ENCODE measurements at regions not wholly inside any gene's neighbourhood (a gene's known extent, or its start where the extent isn't known, plus 50 kb on each side); places are given as distances from the start of the nearest gene placed in this dataset.

- Mint-ChIP-seq H3K4me1 (ENCODE audit: low read depth) (peaks cover 8% of the 10 kb centered on the region), H3K9me3 (ENCODE audit: low read depth) (no peaks in the 10 kb centered on the region), H3K27ac (no peak overlapping the region), H3K27me3 (no peaks in the 10 kb centered on the region), H3K4me3 (ENCODE audit: low read depth) (no peak overlapping the region), H3K36me3 (ENCODE audit: insufficient read depth) (no peaks in the 10 kb centered on the region)
- no peak for DNase-seq (ENCODE audit: low spot score, unreplicated experiment)
- no peak for TF ChIP-seq CTCF (IDR thresholded peaks at IDR 0.05; ENCODE audit: unreplicated experiment)
Observed at GRCh38 chr2:234834228-234834923, 117.4 kb upstream of the SH3BP4 start.

GRCh38 chr2:234830853-234831252 is 121.0 kb upstream of the SH3BP4 start:
- no peaks in the 10 kb centered on the region for H3K9me3 Mint-ChIP-seq (ENCODE audit: low read depth)
- no peak overlapping the region for H3K27ac Mint-ChIP-seq
- H3K36me3 Mint-ChIP-seq (ENCODE audit: insufficient read depth) = no peaks in the 10 kb centered on the region
- peaks cover 7% of the 10 kb centered on the region for H3K4me1 Mint-ChIP-seq (ENCODE audit: low read depth)
- no peak for TF ChIP-seq CTCF (IDR thresholded peaks at IDR 0.05; ENCODE audit: unreplicated experiment)
- no peak for DNase-seq (ENCODE audit: low spot score, unreplicated experiment)
- H3K27me3 Mint-ChIP-seq = no peaks in the 10 kb centered on the region
- H3K4me3 Mint-ChIP-seq (ENCODE audit: low read depth) = no peak overlapping the region

- peaks cover 6% of the 10 kb centered on the region for H3K4me1 Mint-ChIP-seq (ENCODE audit: low read depth)
- no peak for TF ChIP-seq CTCF (IDR thresholded peaks at IDR 0.05; ENCODE audit: unreplicated experiment)
- no peaks in the 10 kb centered on the region for H3K36me3 Mint-ChIP-seq (ENCODE audit: insufficient read depth)
- H3K27me3 Mint-ChIP-seq = no peaks in the 10 kb centered on the region
- H3K27ac Mint-ChIP-seq = no peak overlapping the region
- no peaks in the 10 kb centered on the region for H3K9me3 Mint-ChIP-seq (ENCODE audit: low read depth)
- H3K4me3 Mint-ChIP-seq (ENCODE audit: low read depth) = no peak overlapping the region
- DNase-seq (ENCODE audit: low spot score, unreplicated experiment) = no peak
Observed at GRCh38 chr2:234829074-234829455, 122.8 kb upstream of the SH3BP4 start.

GRCh38 chr2:234828382-234829073 is 123.3 kb upstream of the SH3BP4 start:
- Mint-ChIP-seq H3K27ac (peak overlapping the region; percentile 86), H3K27me3 (no peaks in the 10 kb centered on the region), H3K4me3 (ENCODE audit: low read depth) (no peak overlapping the region), H3K9me3 (ENCODE audit: low read depth) (no peaks in the 10 kb centered on the region), H3K36me3 (ENCODE audit: insufficient read depth) (no peaks in the 10 kb centered on the region), H3K4me1 (ENCODE audit: low read depth) (peaks cover 6% of the 10 kb centered on the region)
- DNase-seq (ENCODE audit: low spot score, unreplicated experiment) = no peak
- no peak for TF ChIP-seq CTCF (IDR thresholded peaks at IDR 0.05; ENCODE audit: unreplicated experiment)

- H3K36me3 Mint-ChIP-seq (ENCODE audit: insufficient read depth) = no peaks in the 10 kb centered on the region
- no peaks in the 10 kb centered on the region for H3K9me3 Mint-ChIP-seq (ENCODE audit: low read depth)
- TF ChIP-seq CTCF (IDR thresholded peaks at IDR 0.05; ENCODE audit: unreplicated experiment) = no peak
Observed at GRCh38 chr2:234827096-234827860, 124.5 kb upstream of the SH3BP4 start.

More at GRCh38 chr2:234827096-234827860, 124.5 kb upstream of the SH3BP4 start:
- Mint-ChIP-seq H3K4me3 (ENCODE audit: low read depth) (no peak overlapping the region), H3K4me1 (ENCODE audit: low read depth) (peaks cover 6% of the 10 kb centered on the region), H3K27me3 (no peaks in the 10 kb centered on the region), H3K27ac (no peak overlapping the region)
- DNase-seq (ENCODE audit: low spot score, unreplicated experiment) = no peak

Data from progenitor cell of endocrine pancreas (in vitro differentiated cells).